ENCODE measurements at regions not wholly inside any gene's neighbourhood (a gene's known extent, or its start where the extent isn't known, plus 50 kb on each side); places are given as distances from the start of the nearest gene placed in this dataset.
A peak's percentile ranks its signal among the peaks of the same experiment; 100 is the strongest.

GRCh38 chr9:20197976-20198685 is 409.3 kb upstream of the SLC24A2 start:
- DNase-seq = no peak

DNA sequence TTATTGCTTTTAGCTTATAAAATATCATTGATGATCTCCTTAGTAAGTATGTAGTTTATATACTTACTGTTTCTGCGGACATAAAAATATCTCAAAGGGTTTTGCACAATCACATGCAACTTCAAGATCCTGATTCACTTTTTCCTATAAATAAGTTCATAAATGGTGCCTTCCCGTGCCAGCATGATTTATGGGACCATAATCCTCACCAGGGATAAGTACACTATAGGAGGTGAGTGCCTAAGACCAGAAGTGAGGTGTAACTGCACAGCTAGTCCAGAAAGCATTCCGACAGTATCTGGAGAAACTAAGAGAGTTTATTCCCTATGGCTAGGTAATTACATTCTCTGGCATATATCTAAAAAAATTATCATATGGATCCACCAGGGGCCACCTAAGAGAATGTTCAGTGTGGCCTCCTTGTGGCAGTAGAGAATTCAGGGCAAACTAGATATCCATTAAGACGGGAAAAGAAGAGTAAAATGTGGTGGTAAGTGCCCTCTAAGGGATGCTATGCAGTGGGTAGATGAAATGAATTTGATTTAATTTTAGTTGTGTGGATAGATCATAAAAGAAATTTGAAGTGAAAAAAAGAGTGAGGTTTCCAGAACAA is 402.5 kb upstream of the SLC24A2 start:
- DNase-seq = no peak

DNA sequence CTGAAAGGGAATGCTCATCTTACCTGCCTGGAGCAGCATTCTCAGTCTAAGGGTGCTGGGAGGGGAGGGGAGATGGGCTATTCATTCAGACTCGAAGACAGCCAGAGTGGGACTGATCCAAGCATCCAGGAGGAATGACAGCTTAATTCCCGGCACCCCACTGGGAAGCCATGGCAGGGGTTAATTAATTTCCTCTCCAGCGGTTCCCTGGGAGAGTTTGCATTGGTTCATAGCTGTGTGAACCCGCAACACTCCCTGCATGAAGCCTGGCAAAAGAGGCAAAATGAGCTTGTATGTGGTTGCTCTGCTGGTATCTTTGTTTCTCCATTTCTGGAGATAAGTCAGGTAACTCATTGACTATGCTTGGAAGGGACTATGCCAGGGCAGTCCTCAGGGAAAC is 401.0 kb upstream of the SLC24A2 start:
- DNase-seq = no peak

DNA sequence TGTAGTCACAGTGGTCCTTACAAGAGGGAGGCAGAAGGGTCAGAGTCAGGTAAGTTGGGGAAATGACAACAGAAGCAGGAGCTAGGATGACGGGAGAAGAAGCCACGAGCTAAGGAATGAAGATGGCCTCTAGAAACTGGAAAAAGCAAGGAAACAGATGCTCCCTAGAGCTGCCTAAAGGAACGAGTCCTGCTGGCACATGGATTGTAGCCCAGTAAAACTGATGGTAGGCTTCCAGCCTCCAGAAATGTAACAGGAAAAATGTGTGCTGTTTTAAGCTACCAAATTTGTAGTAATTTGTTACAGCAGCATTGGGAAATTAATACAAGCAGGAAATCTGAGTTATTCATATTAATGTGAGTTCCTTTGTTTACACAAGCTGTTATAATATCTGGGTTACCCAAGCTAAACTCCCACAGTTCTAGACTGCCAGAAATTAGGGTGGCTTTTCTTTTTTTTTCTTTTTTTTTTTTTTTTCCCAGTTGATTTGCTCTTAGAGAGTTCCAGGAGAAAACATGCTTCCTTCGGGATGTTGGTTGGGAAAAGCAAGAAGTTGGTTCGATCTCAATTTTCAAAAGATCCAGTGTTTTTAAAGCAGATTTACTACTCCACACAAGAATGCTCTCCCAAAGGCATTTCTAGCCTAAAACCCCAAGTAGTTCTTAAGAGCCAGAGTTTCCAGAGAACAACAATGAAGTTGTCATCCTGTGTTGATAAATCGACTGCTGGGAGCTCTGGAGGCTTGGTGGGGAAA is 400.0 kb upstream of the SLC24A2 start:
- no peak for DNase-seq

GRCh38 chr9:20187318-20187717 is 398.5 kb upstream of the SLC24A2 start:
- no peak for DNase-seq

GRCh38 chr9:20186823-20187222 is 398.0 kb upstream of the SLC24A2 start:
- DNase-seq = no peak

DNA sequence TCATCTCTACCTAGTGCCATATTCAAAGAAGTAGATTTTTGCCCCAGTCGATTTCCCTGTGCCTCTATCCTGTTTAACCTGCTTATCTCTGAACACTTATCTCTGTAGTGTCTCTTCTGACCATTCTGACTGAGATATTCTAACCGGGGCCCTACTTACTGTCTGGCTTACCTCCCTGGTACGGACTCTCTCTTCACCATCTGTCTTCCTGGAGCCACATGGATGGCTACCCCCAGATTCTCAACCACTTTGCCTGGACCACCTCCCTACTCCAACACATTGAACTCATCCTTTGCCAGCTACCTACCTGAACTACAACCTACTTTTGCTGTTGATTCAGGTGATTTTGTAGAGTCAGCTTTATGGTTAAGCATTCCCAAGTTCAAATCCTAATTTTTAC is 397.4 kb upstream of the SLC24A2 start:
- no peak for DNase-seq

GRCh38 chr9:20184541-20184940 is 395.7 kb upstream of the SLC24A2 start:
- no peak for DNase-seq

DNA sequence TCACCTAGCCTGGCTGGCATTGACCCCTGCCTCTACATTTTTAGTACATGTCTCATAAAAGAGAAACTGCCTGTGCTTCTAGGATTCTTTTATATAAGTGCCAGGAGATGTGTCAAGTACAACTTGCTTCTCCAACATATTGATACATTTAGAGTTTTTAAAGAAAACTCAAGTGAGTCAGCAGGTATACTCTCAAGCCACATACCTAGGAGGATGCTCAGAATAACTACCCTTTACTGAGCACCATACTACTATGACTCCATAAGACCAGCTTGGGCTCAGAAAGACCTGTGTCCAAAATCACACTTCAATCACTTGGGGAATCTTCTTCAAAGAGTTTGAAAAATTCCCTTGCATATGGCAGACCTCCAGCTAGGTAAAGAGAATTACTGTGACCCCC is 389.8 kb upstream of the SLC24A2 start:
- DNase-seq = no peak

DNA sequence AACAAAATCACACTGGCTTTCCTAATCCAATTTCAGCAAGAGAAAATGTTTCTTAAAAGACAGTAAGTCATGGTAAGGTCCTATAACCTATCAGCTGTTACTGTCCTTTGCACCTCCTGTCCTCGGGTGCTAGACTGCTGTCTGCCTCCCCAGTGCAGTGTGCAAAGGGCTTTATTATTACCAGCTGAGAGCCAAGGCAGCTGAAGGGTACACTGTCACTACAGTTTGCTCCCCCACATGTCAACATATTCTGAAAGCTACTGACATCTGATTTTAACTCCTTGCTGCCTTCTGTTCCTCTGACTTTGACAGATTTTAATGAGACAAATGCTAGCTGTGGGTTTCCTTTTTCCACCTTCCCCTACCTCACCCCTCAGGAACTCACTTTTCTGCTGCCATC is 389.4 kb upstream of the SLC24A2 start:
- no peak for DNase-seq

GRCh38 chr9:20170122-20170521 is 381.3 kb upstream of the SLC24A2 start:
- DNase-seq = no peak

DNA sequence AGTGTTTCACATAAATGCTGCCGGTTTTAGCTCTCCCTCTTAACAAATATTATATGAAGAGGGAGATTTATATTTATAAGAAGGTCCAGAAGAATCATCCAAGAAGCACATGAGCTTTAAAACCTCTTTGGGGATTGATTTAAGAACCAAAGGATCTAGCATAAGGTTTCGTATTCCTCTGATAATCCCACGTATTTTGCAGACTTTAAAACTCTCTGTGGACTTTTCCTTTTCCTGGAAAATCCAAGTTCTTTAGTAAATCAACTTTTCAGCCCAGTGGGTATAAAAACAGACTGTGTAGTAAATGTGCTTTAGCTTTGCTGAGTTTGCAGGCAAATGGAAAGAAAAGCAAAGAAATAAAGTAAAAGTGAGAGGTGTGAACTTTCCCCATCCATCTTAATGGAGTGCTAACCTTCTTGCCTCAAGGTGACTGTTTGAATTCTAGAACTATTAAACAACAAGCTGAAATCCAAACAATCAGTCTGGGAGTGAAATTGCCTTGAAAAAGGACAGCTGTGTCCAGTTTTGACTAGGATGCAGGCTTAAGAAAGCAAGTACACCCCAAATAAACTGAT is 363.4 kb upstream of the SLC24A2 start:
- no peak for DNase-seq

DNA sequence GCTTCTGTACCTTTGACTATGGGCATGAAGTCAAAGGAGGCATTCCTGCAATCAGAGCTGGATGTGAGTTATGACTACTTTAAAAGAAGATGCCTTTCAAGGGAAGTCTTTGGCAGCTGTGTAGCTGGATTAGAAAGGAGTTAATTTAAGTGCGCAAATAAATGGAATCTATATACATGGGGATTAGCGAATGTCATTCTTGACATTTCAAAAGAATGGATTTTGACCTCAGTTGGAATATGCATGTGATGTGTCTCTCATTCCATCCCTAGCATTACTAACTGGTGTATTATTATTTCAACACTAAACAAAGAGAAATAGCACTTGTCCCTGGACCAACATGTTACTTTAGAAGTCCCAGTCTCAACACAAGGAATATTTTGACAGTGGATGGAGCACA is 359.6 kb upstream of the SLC24A2 start:
- DNase-seq = no peak

GRCh38 chr9:20144197-20144596 is 355.4 kb upstream of the SLC24A2 start:
- no peak for DNase-seq

- no peak for DNase-seq
These were observed 351.0 kb upstream of the SLC24A2 start for GRCh38 chr9:20139763-20140290.

- DNase-seq = no peak
These were observed 350.0 kb upstream of the SLC24A2 start for GRCh38 chr9:20138841-20139240.

DNA sequence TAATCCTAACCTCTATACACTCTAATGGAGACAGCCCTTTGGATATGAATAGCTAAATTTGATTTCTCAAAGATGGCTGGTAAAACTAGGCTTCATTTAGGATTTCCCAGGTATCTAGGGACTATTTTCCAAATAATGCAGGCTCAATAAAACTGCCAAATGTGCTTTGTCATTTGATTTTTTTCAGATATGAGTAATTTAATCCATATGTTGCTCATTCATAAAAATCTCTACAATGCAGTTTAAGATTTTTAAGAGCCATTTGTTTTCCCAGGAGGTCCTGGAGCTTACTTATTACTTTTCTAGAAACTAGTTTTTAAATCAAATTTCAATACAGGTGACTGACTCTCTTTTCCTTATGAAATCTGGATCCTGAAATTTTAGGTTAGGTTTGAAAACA is 349.3 kb upstream of the SLC24A2 start:
- DNase-seq = no peak

DNA sequence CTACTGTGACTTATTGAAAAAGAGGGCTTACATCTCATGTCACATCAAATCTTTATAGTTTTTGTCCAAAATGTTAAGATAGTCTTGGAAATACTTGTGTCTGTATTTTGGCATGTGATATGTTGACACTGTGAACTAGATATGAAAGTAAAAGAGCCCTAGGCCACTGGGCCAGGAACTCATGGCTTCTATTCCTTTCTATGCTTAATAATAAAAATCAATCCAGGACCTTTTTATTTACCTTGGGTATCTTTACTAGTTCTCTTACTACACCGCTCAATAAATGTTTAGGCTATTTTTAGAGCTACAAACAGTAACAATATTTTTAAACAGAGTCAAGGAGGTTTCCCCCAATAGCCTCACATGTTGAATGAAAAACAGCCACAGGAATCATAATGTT is 348.6 kb upstream of the SLC24A2 start:
- DNase-seq = no peak

DNA sequence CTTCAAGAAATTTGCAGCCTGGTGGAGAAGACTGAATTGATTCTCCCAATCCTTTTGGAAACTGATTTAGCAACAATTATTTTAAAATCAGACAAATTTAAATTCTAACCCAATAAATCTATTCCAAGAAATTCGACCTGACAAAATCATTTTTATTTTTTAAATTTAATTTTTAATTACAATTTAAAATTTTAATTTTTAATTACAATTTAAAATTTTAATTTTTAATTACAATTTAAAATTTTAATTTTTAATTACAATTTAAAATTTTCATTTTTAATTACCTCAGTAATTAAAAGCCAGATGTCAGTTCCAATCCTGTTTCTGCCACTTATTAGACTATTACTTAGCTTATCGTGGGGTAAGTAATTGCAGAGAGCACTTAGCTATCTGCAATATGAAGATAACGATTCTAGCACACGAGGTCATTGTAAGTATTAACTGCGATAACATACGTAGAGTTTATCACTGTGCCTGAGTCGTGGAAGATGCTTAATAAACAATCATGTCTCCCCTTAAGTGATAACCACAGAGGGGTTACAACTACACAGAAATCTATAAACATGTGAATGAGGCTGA is 346.4 kb upstream of the SLC24A2 start:
- DNase-seq = no peak

- no peak for DNase-seq
These were observed 336.9 kb upstream of the SLC24A2 start for GRCh38 chr9:20125727-20126126.

- DNase-seq = no peak
These were observed 330.7 kb upstream of the SLC24A2 start for GRCh38 chr9:20119566-20119965.

- peak in 1 of 2 donors; percentile 11 for DNase-seq
These were observed 329.1 kb upstream of the SLC24A2 start for GRCh38 chr9:20117986-20118385.

GRCh38 chr9:20117482-20117881 is 328.6 kb upstream of the SLC24A2 start:
- no peak for DNase-seq

Measured in inflammatory macrophage treated with lipopolysaccharide for 1 hour (primary cell).